ENCODE measurements at regions not wholly inside any gene's neighbourhood (a gene's known extent, or its start where the extent isn't known, plus 50 kb on each side); places are given as distances from the start of the nearest gene placed in this dataset.
A peak's percentile ranks its signal among the peaks of the same experiment; 100 is the strongest.

DNA sequence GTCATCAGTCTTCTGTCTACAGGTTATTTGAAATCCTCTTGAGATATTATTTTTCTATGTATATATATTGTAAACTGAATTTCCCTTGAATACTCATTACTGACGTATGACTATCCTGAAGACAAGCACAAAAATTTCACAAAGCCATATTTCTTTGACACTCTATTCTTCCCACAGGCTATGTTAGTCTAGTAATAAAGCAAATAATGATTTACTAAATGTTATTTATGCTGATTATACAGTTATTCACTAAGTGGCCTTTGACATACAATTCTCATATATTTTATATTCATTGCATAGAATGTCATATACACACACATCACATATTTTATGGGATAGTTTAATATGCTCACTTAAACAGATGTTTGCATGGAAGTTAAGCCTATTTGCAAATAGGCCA is 793.0 kb upstream of the GRAMD2B start:
- in situ Hi-C loops (cut with HindIII; ENCODE audit: low pct_unique_long_range_greater_than_20kb, low sequenced_read_pairs): no loop called here
- no peak for DNase-seq (ENCODE audit: low read depth in 1 of 2, low spot score in 1 of 2)
- TF ChIP-seq JUND (IDR thresholded peaks at IDR 0.05; ENCODE audit: low read depth): no peak

DNA sequence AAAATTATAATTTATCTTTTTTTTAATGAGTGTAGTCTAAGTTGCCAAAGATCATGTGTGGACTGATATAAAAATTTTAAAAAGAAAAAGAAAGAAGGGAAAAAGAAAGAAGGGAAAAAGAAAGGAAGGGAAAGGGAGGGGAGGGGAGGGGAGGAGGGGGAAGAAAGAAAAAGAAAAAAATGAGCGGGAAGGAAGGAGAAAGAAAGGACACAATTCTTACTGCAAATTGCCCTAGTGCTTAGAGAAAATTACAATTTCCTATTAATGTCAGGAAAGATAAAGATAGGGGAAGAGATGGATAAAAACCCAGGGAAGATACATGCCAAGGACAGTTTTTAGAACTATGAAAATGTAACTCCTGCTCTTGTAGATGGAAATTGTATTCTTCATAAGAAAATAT is 789.7 kb upstream of the GRAMD2B start:
- DNase-seq (ENCODE audit: low read depth in 1 of 2, low spot score in 1 of 2): no peak
- in situ Hi-C loops (cut with HindIII; ENCODE audit: low pct_unique_long_range_greater_than_20kb, low sequenced_read_pairs): no loop called here
- TF ChIP-seq JUND (IDR thresholded peaks at IDR 0.05; ENCODE audit: low read depth): no peak

DNA sequence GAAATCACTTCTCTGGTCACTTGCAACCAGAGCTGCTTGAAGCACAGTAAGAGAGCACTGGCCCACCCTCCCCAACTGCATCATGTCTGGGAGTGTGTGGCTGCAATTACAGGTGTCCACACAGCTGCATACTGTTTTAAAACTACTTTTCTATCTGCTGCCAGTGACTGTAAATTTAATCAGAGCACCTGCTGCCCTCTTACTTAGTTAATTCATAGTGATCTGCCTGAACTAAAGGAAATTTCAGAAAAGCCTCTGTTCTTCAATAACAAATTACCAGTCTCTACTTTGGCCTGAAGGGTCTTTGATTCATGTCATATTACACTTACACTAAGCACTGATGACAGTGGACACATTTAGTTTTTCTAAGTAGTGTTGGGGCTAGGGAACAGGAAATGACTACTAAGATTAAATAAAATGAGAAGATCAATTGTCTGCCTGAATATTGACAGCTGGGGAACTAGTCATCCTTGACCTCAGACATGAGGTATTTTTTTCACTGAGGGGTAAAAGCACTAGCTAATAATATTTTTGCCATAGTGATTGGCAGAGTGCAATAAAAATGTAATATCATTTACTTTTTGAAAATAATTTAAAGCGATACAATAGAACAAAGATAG is 788.9 kb upstream of the GRAMD2B start:
- no peak for TF ChIP-seq JUND (IDR thresholded peaks at IDR 0.05; ENCODE audit: low read depth)
- DNase-seq (ENCODE audit: low read depth in 1 of 2, low spot score in 1 of 2): no peak
- in situ Hi-C loops (cut with HindIII; ENCODE audit: low pct_unique_long_range_greater_than_20kb, low sequenced_read_pairs): no loop called here

DNA sequence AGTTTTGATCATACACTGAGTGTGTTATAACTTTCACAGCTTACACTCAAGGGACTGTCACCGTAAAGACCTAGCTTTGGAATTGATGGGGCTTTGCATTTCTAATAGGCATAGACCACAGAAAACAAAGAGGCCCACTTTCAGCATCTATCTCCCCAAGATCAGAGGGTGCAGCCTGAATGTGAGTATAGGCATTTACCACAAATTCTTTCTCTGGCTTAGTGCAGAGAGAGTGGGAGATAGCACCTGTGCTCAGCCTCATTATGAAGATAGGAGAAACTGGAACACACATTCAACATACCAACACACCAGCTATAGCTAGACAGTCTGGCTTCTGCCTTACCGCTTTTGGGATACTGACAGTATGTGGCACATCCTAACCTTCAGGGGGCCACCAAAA is 783.4 kb upstream of the GRAMD2B start:
- no peak for DNase-seq (ENCODE audit: low read depth in 1 of 2, low spot score in 1 of 2)
- in situ Hi-C loops (cut with HindIII; ENCODE audit: low pct_unique_long_range_greater_than_20kb, low sequenced_read_pairs): no loop called here
- no peak for TF ChIP-seq JUND (IDR thresholded peaks at IDR 0.05; ENCODE audit: low read depth)

DNA sequence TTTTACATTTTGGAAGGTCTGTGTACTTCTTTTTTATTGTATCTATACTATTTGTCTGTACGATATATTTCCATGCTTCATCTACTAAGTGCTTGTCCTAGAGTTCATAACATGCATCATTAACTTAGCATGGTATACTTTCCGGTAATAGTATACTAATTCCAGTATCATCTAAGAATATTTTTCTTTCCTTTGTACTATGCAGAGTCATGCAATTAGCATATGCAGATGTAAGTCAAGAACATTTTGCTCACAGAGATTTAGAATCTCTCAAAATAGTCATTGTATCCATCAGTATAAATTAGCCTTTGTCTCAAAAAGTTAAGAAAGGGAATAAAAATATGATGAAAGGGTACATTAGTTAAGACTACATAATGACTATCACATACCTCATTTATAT is 770.4 kb upstream of the GRAMD2B start:
- no peak for TF ChIP-seq JUND (IDR thresholded peaks at IDR 0.05; ENCODE audit: low read depth)
- in situ Hi-C loops (cut with HindIII; ENCODE audit: low pct_unique_long_range_greater_than_20kb, low sequenced_read_pairs): no loop called here
- no peak for DNase-seq (ENCODE audit: low read depth in 1 of 2, low spot score in 1 of 2)

DNA sequence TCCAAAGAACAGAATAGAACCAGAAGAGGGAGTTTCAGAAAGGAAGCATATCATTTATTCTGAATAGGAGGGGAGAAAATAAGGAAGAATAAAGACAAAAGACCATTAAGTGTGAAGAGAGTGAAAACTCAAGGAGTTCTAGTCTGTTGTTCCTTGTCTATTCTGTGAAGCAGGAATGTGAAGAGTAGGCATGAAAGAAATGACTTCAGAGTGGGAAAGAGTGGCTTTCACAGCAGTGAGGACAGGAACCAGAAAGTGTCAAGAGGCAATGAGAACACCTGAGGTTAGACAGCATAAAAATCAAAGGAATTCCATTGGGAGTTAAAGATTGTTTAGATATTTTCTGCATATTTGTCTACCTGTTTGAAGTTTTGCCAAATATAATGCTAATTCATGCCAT is 768.8 kb upstream of the GRAMD2B start:
- no peak for TF ChIP-seq JUND (IDR thresholded peaks at IDR 0.05; ENCODE audit: low read depth)
- in situ Hi-C loops (cut with HindIII; ENCODE audit: low pct_unique_long_range_greater_than_20kb, low sequenced_read_pairs): no loop called here
- DNase-seq (ENCODE audit: low read depth in 1 of 2, low spot score in 1 of 2): no peak

DNA sequence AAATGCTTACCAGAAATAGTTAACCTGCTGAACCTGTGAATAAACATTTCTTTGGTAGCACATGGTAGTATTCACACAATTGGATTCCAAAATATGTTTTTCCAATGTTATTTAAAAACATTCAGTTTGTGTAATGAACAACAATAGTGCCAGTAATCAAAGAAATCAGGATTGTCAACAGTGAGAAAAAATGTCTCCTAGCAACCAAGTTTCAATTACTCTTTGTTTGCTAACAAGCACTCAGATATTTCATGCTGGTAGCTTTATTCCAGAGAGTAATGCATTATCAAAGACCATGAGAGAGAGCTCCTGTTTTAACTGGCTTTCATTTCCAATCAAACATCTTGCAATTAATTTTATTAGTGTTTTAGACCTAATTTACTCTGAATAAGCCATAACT is 768.1 kb upstream of the GRAMD2B start:
- in situ Hi-C loops (cut with HindIII; ENCODE audit: low pct_unique_long_range_greater_than_20kb, low sequenced_read_pairs): no loop called here
- no peak for TF ChIP-seq JUND (IDR thresholded peaks at IDR 0.05; ENCODE audit: low read depth)
- no peak for DNase-seq (ENCODE audit: low read depth in 1 of 2, low spot score in 1 of 2)

DNA sequence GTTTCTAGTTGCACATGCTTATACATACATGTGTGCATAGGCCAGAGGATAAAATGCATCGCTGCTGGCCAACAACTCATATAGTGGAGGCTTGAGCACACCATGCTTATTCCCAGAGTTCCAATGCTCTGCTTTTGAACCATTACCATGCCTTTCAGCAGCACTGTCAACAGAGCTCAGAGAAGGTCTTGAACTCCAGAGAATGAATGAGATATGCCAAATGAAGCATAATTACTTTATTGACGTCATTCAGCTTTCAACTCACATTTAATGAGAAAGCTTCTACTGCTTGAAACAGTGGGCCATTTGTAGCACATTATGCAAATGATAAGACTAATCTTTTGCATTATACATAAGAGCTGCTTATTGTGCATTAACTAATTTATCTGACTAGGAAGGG is 765.3 kb upstream of the GRAMD2B start:
- in situ Hi-C loops (cut with HindIII; ENCODE audit: low pct_unique_long_range_greater_than_20kb, low sequenced_read_pairs): no loop called here
- no peak for TF ChIP-seq JUND (IDR thresholded peaks at IDR 0.05; ENCODE audit: low read depth)
- no peak for DNase-seq (ENCODE audit: low read depth in 1 of 2, low spot score in 1 of 2)

DNA sequence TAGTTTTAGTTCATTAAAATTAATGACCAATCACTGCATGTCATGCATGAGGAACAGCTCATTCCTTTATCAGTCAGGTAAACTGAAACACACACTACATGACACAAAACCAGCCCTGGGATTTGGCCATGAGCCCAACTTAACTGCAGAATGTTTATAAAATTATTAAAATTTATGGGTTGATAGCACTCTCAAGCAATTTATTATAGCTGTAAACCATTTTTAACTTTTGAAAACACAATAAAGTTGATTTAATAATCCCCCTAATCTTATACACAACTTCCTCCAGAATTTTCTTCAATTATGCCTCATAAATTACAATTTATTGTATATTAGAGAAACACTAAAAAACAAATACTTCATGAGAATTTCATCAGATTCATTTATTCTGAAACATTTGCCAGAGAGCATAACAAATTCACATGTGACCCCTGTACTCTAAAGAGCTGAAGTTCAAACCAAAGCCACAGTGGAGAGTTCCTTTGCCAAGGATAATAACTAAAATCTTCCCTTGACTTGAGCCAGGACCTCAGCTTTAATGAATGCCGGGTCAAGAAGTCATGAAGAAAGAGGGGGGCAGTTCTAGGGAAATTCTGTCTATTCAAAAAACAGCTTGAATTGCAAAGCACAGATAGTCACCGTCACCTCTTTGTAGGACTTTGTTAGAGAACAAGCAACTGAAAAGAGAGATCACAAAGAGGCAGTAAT is 763.7 kb upstream of the GRAMD2B start:
- DNase-seq (ENCODE audit: low read depth in 1 of 2, low spot score in 1 of 2): no peak
- in situ Hi-C loops (cut with HindIII; ENCODE audit: low pct_unique_long_range_greater_than_20kb, low sequenced_read_pairs): no loop called here

DNA sequence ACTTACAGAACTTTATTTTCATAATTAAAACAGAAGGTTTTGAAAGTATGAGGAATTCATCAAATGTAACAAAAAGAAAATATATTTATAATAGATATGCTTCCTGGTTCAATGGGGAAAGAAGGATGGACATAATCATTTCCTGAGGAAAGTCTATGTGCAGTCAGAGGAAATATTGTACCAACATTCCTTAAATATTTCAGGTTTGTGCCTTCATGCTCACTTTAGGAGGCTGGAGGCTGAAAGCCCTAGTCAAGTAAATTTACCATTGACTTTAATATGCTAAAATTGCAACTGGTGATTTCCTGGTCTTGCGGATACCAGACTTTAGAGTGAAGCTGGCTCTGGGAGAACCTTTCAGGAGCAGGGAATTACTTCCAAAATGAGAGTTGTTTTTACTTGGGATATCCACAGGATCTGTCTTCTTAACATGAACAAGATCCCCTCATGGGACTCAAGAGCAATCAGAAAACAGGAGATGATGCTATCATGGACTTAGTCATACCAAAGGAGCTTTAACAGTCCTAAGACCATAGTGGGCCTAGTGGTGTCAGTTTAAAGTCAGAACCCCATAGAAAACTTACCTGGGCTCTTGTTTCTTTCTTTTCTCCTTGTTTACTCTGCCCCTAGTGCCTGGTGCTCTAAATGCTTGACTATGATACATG is 762.8 kb upstream of the GRAMD2B start:
- no peak for DNase-seq (ENCODE audit: low read depth in 1 of 2, low spot score in 1 of 2)
- in situ Hi-C loops (cut with HindIII; ENCODE audit: low pct_unique_long_range_greater_than_20kb, low sequenced_read_pairs): no loop called here
- no peak for TF ChIP-seq JUND (IDR thresholded peaks at IDR 0.05; ENCODE audit: low read depth)

More for the DNA sequence above, 763.7 kb upstream of the GRAMD2B start:
- no peak for TF ChIP-seq JUND (IDR thresholded peaks at IDR 0.05; ENCODE audit: low read depth)

DNA sequence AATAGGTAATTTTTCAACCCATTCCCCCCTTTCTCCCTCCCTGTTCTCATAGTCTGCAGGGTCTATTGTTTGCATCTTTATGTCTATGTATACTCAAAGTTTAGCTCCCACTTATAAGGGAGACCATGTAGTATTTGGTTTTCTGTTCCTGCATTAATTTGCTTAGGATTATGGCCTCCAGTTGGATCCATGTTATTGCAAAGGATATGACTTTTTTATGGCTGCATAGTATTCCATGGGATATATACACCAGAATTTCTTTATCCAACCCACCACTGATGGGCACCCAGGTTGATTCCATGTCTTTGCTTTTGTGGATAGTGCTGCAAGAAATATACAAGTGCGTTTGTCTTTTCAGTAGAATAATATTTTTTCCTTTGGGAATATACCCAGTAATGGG is 761.6 kb upstream of the GRAMD2B start:
- TF ChIP-seq JUND (IDR thresholded peaks at IDR 0.05; ENCODE audit: low read depth): no peak
- in situ Hi-C loops (cut with HindIII; ENCODE audit: low pct_unique_long_range_greater_than_20kb, low sequenced_read_pairs): no loop called here
- DNase-seq (ENCODE audit: low read depth in 1 of 2, low spot score in 1 of 2): no peak

DNA sequence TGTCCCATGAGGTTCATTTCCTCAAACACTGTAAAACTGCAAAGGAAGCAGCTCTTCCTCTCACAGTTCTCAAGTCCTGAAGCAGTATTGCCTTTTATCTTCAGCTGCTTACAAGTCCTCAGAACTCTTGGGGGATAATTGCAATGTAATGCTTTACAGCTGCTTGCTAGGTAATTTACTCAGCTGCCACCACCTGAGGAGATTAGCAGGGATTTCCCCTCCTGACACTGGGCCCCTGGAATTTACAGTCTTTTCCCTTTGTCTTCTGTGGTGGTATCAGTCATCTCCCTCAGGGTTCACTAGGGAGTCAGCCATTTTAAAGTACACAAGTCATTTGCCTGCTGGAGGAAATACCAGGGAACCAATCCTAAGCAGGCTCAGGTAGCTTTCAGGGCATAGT is 754.3 kb upstream of the GRAMD2B start:
- peak in 1 of 2 experiments; percentile 51 for DNase-seq (ENCODE audit: low read depth in 1 of 2, low spot score in 1 of 2)
- TF ChIP-seq JUND (IDR thresholded peaks at IDR 0.05; ENCODE audit: low read depth): no peak
- in situ Hi-C loops (cut with HindIII; ENCODE audit: low pct_unique_long_range_greater_than_20kb, low sequenced_read_pairs): no loop called here

DNA sequence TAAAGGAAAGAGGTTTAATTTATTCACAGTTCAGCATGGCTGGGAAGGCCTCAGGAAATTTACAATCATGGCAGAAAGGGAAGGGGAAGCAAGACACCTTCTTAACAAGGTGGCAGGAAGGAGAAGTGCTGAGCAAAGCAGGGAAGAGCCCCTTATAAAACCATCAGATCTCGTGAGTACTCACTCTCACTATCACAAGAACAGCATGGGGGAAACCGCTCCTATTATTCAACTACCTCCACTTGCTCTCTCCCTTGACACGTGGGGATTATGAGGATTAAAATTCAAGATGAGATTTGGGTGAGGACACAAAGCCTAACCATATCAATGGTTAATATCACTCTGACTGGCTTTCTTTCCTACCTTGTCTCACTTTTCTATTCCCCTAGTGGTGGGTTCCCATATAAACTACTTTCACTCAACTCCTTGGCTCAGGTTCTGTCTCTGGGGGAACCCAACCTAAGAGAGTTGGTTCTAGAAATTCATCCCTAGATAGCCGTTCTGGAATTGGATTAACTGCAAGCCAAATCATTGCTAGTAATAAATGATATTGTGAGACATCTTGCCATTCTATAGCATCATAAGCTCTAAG is 749.8 kb upstream of the GRAMD2B start:
- in situ Hi-C loops (cut with HindIII; ENCODE audit: low pct_unique_long_range_greater_than_20kb, low sequenced_read_pairs): no loop called here
- no peak for TF ChIP-seq JUND (IDR thresholded peaks at IDR 0.05; ENCODE audit: low read depth)
- DNase-seq (ENCODE audit: low read depth in 1 of 2, low spot score in 1 of 2): no peak
